Panc1 (cell line): ENCODE measurements at regions not wholly inside any gene's neighbourhood (a gene's known extent, or its start where the extent isn't known, plus 50 kb on each side); places are given as distances from the start of the nearest gene placed in this dataset.

Experiments used
- POLR2AphosphoS5 ChIP-seq: IDR thresholded peaks from 2 replicates; pipeline ENCODE4 v1.6.1; 2012; ENCODE audit warnings: mild to moderate bottlenecking, low read depth, low read length, moderate library complexity
- SIN3A ChIP-seq: IDR thresholded peaks from 2 replicates; pipeline ENCODE4 v1.6.1; 2012; ENCODE audit warnings: low read depth, mild to moderate bottlenecking, low read length, moderate library complexity, borderline replicate concordance; ENCODE audit not compliant: insufficient read depth
- TCF7L2 ChIP-seq: IDR thresholded peaks from 2 replicates; pipeline ENCODE4 v1.6.1; 2011; ENCODE audit warnings: mild to moderate bottlenecking, low read depth, low read length, inconsistent platforms
- TF ChIP-seq, protein P1 (sequence below): fragments of 450-650 bp; IDR thresholded peaks from 2 replicates; pipeline ENCODE4 v1.5.1; 2017; ENCODE audit warnings: mild to moderate bottlenecking
- TF ChIP-seq, protein P2 (sequence below), 2 experiments: IDR thresholded peaks; 2 replicates each; pipeline ENCODE4 v1.6.1; 2011 to 2012; ENCODE audit warnings: low read depth in 2 of 2, control low read depth in 1 of 2, low read length in 1 of 2, mild to moderate bottlenecking in 1 of 2, moderate library complexity in 1 of 2; ENCODE audit not compliant: insufficient read depth in 1 of 2

DNA sequence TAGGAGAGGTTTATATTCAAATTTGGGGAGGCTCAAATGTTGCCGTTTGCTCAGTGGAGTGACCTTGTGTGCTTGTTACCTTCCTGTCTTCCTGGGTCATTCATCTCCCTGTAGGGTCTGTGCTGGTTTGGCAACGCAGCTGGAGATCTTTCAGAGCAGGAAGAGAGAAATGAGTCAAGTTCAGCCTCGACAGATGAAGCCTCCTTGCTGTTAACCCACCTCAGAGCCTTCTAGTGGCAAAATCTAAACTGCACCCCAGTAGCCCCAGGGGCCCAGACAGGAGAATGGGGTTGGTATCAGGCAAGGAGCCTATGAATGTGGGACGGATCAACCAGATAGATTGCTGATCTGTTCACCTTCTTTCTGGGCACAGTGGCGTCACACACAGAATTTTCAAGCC lies 999.3 kb downstream of the VRK1 start:
- TF ChIP-seq, protein P1, sequence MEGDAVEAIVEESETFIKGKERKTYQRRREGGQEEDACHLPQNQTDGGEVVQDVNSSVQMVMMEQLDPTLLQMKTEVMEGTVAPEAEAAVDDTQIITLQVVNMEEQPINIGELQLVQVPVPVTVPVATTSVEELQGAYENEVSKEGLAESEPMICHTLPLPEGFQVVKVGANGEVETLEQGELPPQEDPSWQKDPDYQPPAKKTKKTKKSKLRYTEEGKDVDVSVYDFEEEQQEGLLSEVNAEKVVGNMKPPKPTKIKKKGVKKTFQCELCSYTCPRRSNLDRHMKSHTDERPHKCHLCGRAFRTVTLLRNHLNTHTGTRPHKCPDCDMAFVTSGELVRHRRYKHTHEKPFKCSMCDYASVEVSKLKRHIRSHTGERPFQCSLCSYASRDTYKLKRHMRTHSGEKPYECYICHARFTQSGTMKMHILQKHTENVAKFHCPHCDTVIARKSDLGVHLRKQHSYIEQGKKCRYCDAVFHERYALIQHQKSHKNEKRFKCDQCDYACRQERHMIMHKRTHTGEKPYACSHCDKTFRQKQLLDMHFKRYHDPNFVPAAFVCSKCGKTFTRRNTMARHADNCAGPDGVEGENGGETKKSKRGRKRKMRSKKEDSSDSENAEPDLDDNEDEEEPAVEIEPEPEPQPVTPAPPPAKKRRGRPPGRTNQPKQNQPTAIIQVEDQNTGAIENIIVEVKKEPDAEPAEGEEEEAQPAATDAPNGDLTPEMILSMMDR = no peak
- TF ChIP-seq, protein P2, sequence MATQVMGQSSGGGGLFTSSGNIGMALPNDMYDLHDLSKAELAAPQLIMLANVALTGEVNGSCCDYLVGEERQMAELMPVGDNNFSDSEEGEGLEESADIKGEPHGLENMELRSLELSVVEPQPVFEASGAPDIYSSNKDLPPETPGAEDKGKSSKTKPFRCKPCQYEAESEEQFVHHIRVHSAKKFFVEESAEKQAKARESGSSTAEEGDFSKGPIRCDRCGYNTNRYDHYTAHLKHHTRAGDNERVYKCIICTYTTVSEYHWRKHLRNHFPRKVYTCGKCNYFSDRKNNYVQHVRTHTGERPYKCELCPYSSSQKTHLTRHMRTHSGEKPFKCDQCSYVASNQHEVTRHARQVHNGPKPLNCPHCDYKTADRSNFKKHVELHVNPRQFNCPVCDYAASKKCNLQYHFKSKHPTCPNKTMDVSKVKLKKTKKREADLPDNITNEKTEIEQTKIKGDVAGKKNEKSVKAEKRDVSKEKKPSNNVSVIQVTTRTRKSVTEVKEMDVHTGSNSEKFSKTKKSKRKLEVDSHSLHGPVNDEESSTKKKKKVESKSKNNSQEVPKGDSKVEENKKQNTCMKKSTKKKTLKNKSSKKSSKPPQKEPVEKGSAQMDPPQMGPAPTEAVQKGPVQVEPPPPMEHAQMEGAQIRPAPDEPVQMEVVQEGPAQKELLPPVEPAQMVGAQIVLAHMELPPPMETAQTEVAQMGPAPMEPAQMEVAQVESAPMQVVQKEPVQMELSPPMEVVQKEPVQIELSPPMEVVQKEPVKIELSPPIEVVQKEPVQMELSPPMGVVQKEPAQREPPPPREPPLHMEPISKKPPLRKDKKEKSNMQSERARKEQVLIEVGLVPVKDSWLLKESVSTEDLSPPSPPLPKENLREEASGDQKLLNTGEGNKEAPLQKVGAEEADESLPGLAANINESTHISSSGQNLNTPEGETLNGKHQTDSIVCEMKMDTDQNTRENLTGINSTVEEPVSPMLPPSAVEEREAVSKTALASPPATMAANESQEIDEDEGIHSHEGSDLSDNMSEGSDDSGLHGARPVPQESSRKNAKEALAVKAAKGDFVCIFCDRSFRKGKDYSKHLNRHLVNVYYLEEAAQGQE (IDR thresholded peaks at IDR 0.05; ENCODE audit: insufficient read depth in 1 of 2, low read depth in 2 of 2, low read length in 1 of 2) = no peak
- TF ChIP-seq SIN3A (no peak), POLR2AphosphoS5 (no peak), TCF7L2 (no peak)
